ENCODE measurements at regions not wholly inside any gene's neighbourhood (a gene's known extent, or its start where the extent isn't known, plus 50 kb on each side); places are given as distances from the start of the nearest gene placed in this dataset.
"Not testable (repeated sequence)": the region's sequence is repeated elsewhere in the genome, so short reads cannot be mapped to it uniquely, and the experiment has no call there.

GRCh38 chr2:207216457-207216856, 50.7 kb upstream of the KLF7 start:
- DNase-seq, result no peak

GRCh38 chr2:207217442-207217841, 51.7 kb upstream of the KLF7 start:
- no peak for DNase-seq

- DNase-seq, result no peak
Observed at GRCh38 chr2:207219081-207219630, 53.4 kb upstream of the KLF7 start.

GRCh38 chr2:207219676-207220501, 54.1 kb upstream of the KLF7 start:
- no peak for DNase-seq

- no peak for DNase-seq
Observed at GRCh38 chr2:207221731-207222130, 56.0 kb upstream of the KLF7 start.

- DNase-seq, result no peak
Observed at GRCh38 chr2:207223051-207223450, 57.3 kb upstream of the KLF7 start.

GRCh38 chr2:207224381-207224780, 58.6 kb upstream of the KLF7 start:
- DNase-seq, result no peak

GRCh38 chr2:207224791-207225482, 59.2 kb upstream of the KLF7 start:
- DNase-seq, result no peak

GRCh38 chr2:207225773-207226172, 60.0 kb upstream of the KLF7 start:
- no peak for DNase-seq

GRCh38 chr2:207226243-207226642, 60.5 kb upstream of the KLF7 start:
- no peak for DNase-seq

- DNase-seq, result no peak
Observed at GRCh38 chr2:207226671-207227061, 60.9 kb upstream of the KLF7 start.

- DNase-seq, result peak; percentile 61
Observed at GRCh38 chr2:207227062-207227748, 61.5 kb upstream of the KLF7 start.

- DNase-seq, result no peak
Observed at GRCh38 chr2:207227749-207228145, 62.0 kb upstream of the KLF7 start.

- no peak for DNase-seq
Observed at GRCh38 chr2:207228402-207228801, 62.7 kb upstream of the KLF7 start.

- no peak for DNase-seq
Observed at GRCh38 chr2:207229161-207229560, 63.4 kb upstream of the KLF7 start.

- DNase-seq, result peak; percentile 48
Observed at GRCh38 chr2:207230261-207231105, 64.7 kb upstream of the KLF7 start.

GRCh38 chr2:207231106-207231865, 65.5 kb upstream of the KLF7 start:
- no peak for DNase-seq

GRCh38 chr2:207231967-207232366, 66.2 kb upstream of the KLF7 start:
- no peak for DNase-seq

- DNase-seq, result not testable (repeated sequence)
Observed at GRCh38 chr2:207233141-207233540, 67.4 kb upstream of the KLF7 start.

- DNase-seq, result no peak
Observed at GRCh38 chr2:207233731-207234130, 68.0 kb upstream of the KLF7 start.

GRCh38 chr2:207235621-207236020, 69.9 kb upstream of the KLF7 start:
- no peak for DNase-seq

All from NCI-H510A treated with DMSO at 0.1 percent for 48 hours (cell line).